Hepatocyte (in vitro differentiated cells): ENCODE measurements at regions not wholly inside any gene's neighbourhood (a gene's known extent, or its start where the extent isn't known, plus 50 kb on each side); places are given as distances from the start of the nearest gene placed in this dataset.

Experiments
- DNase-seq: peaks from one replicate; pipeline ENCODE4 v3.0.0-alpha.2; 2016; ENCODE audit warnings: low spot score
- H2AFZ ChIP-seq: fragments of 200-600 bp; sonication (generic); 2 replicates; pipeline ENCODE4 v1.6.0; 2016; ENCODE audit warnings: antibody characterized with exemption, mild to moderate bottlenecking
- H3K27ac ChIP-seq: fragments of 200-600 bp; sonication (generic); 2 replicates; pipeline ENCODE4 v1.5.1; 2016; ENCODE audit warnings: mild to moderate bottlenecking
- H3K27me3 ChIP-seq: fragments of 200-600 bp; sonication (generic); 2 replicates; pipeline ENCODE4 v1.6.1; 2016
- H3K36me3 ChIP-seq: fragments of 200-600 bp; sonication (generic); replicated peaks from 2 replicates; pipeline ENCODE4 v1.5.1; 2016; ENCODE audit warnings: low read depth; ENCODE audit not compliant: insufficient read depth
- H3K4me1 ChIP-seq: fragments of 200-600 bp; sonication (generic); 2 replicates; pipeline ENCODE4 v1.5.1; 2016; ENCODE audit warnings: mild to moderate bottlenecking, moderate library complexity; ENCODE audit not compliant: insufficient read depth
- H3K4me2 ChIP-seq: fragments of 200-600 bp; sonication (generic); 2 replicates; pipeline ENCODE4 v1.6.0; 2016
- H3K4me3 ChIP-seq: fragments of 200-600 bp; sonication (generic); 2 replicates; pipeline ENCODE4 v1.5.1; 2016; ENCODE audit warnings: mild to moderate bottlenecking
- H3K79me2 ChIP-seq: fragments of 200-600 bp; sonication (generic); 2 replicates; pipeline ENCODE4 v1.6.0; 2017; ENCODE audit warnings: mild to moderate bottlenecking
- H3K9me2 ChIP-seq: fragments of 200-600 bp; sonication (generic); replicated peaks from 2 replicates; pipeline ENCODE4 v1.6.0; 2017; ENCODE audit warnings: mild to moderate bottlenecking; ENCODE audit not compliant: insufficient read depth
- H3K9me3 ChIP-seq: fragments of 200-600 bp; sonication (generic); 2 replicates; pipeline ENCODE4 v1.5.1; 2016; ENCODE audit warnings: low read depth, mild to moderate bottlenecking
- H4K20me1 ChIP-seq: fragments of 200-600 bp; sonication (generic); 2 replicates; pipeline ENCODE4 v1.6.0; 2016; ENCODE audit warnings: mild to moderate bottlenecking; ENCODE audit not compliant: insufficient read depth, poor library complexity, severe bottlenecking
- CTCF ChIP-seq: fragments of 200-600 bp; sonication (generic); IDR thresholded peaks from 2 replicates; pipeline ENCODE4 v1.5.1; 2016; ENCODE audit warnings: antibody characterized with exemption, mild to moderate bottlenecking; ENCODE audit not compliant: poor library complexity
- EZH2 ChIP-seq: fragments of 200-600 bp; sonication (generic); IDR thresholded peaks from 2 replicates; pipeline ENCODE4 v1.6.1; 2016; ENCODE audit warnings: antibody characterized with exemption, mild to moderate bottlenecking, borderline replicate concordance
- EZH2phosphoT487 ChIP-seq: fragments of 200-600 bp; sonication (generic); IDR thresholded peaks from one replicate; pipeline ENCODE4 v1.6.1; 2018; ENCODE audit warnings: antibody characterized with exemption, mild to moderate bottlenecking, low read depth, moderate library complexity; ENCODE audit not compliant: unreplicated experiment, severe bottlenecking
- WGBS: methylation state at CpG from one replicate; pipeline ENCODE4 v1.1.6; 2016; ENCODE audit warnings: low lambda C conversion rate; ENCODE audit errors: missing lambda C conversion rate; 5-methylcytosine and 5-hydroxymethylcytosine counted together

- Histone ChIP-seq H3K9me3 (no peaks in the 10 kb centered on the region), H3K79me2 (no peaks in the 10 kb centered on the region), H3K9me2 (no peaks in the 10 kb centered on the region), H3K27me3 (no peaks in the 10 kb centered on the region), H3K36me3 (no peaks in the 10 kb centered on the region), H3K4me3 (no peak overlapping the region), H3K4me1 (no peaks in the 10 kb centered on the region), H2AFZ (no peak overlapping the region), H3K27ac (no peak overlapping the region), H4K20me1 (no peaks in the 10 kb centered on the region), H3K4me2 (no peak overlapping the region)
- DNase-seq, result no peak
- 89% methylated on average over 4 of the region's 4 CpGs for WGBS
- no peak for TF ChIP-seq EZH2phosphoT487
Observed at GRCh38 chr5:33224285-33224961, 216.3 kb upstream of the TARS1 start.

GRCh38 chr5:33227247-33227646, 213.5 kb upstream of the TARS1 start:
- Histone ChIP-seq H3K9me3 (no peaks in the 10 kb centered on the region), H3K4me1 (peaks cover 6% of the 10 kb centered on the region), H3K36me3 (no peaks in the 10 kb centered on the region), H4K20me1 (no peaks in the 10 kb centered on the region), H3K27ac (no peak overlapping the region), H3K9me2 (no peaks in the 10 kb centered on the region), H3K4me2 (no peak overlapping the region), H2AFZ (no peak overlapping the region), H3K27me3 (no peaks in the 10 kb centered on the region), H3K4me3 (no peak overlapping the region), H3K79me2 (no peaks in the 10 kb centered on the region)
- DNase-seq, result no peak
- no peak for TF ChIP-seq EZH2phosphoT487
- TF ChIP-seq CTCF, result no peak

GRCh38 chr5:33227746-33228145, 213.0 kb upstream of the TARS1 start:
- DNase-seq, result no peak
- WGBS, result 81% methylated on average over 2 of the region's 2 CpGs
- TF ChIP-seq EZH2phosphoT487 (no peak), CTCF (no peak), EZH2 (no peak)
- H2AFZ ChIP-seq, result no peak overlapping the region
- no peak overlapping the region for H3K27ac ChIP-seq
- H3K27me3 ChIP-seq, result no peaks in the 10 kb centered on the region
- H3K79me2 ChIP-seq, result no peaks in the 10 kb centered on the region
- H3K4me3 ChIP-seq, result no peak overlapping the region
- H3K9me3 ChIP-seq, result no peaks in the 10 kb centered on the region
- no peaks in the 10 kb centered on the region for H3K9me2 ChIP-seq
- no peaks in the 10 kb centered on the region for H4K20me1 ChIP-seq
- H3K4me2 ChIP-seq, result no peak overlapping the region
- peaks cover 6% of the 10 kb centered on the region for H3K4me1 ChIP-seq
- H3K36me3 ChIP-seq, result no peaks in the 10 kb centered on the region

GRCh38 chr5:33228149-33228548, 212.6 kb upstream of the TARS1 start:
- WGBS, result 77% methylated on average over 3 of the region's 3 CpGs
- Histone ChIP-seq H3K27me3 (no peaks in the 10 kb centered on the region), H3K4me2 (no peak overlapping the region), H3K79me2 (no peaks in the 10 kb centered on the region), H2AFZ (no peak overlapping the region), H3K9me3 (no peaks in the 10 kb centered on the region), H3K4me1 (peaks cover 6% of the 10 kb centered on the region), H3K9me2 (no peaks in the 10 kb centered on the region), H3K4me3 (no peak overlapping the region), H4K20me1 (no peaks in the 10 kb centered on the region), H3K27ac (no peak overlapping the region), H3K36me3 (no peaks in the 10 kb centered on the region)
- DNase-seq, result no peak
- TF ChIP-seq EZH2 (no peak), CTCF (no peak)
